ENCODE measurements at regions not wholly inside any gene's neighbourhood (a gene's known extent, or its start where the extent isn't known, plus 50 kb on each side); places are given as distances from the start of the nearest gene placed in this dataset.

- no peaks in the 10 kb centered on the region for H3K79me2 ChIP-seq (ENCODE audit: control insufficient read depth, insufficient read depth, low read length)
- ChIA-PET POLR2A (no interaction called here), RAD21 (ENCODE audit: unreplicated experiment) (no interaction called here), SMC1A (ENCODE audit: uncharacterized antibody, unreplicated experiment) (no interaction called here), CTCF (no interaction called here)
- H3K9ac ChIP-seq (ENCODE audit: control insufficient read depth, insufficient read depth, low read length): no peak overlapping the region
- DNase-seq (ENCODE audit: low read depth, low spot score) (no peak), FAIRE-seq (no peak), ATAC-seq (no peak)
- H3K4me1 ChIP-seq (ENCODE audit: control insufficient read depth, insufficient read depth, low read length): no peaks in the 10 kb centered on the region
- BruUV-seq (replicated peaks): no TSS peak
- H3K4me3 ChIP-seq: no peak overlapping the region
- H3K9me3 ChIP-seq (replicated peaks; ENCODE audit: control insufficient read depth, insufficient read depth, low read length): no peaks in the 10 kb centered on the region
- WGBS (ENCODE audit: insufficient coverage, insufficient replicate concordance, low lambda C conversion rate, missing lambda C conversion rate): 17% methylated on average over 2 of the region's 2 CpGs
- H3K27ac ChIP-seq (ENCODE audit: control insufficient read depth, insufficient read depth): no peak overlapping the region
- H4K20me1 ChIP-seq (ENCODE audit: control insufficient read depth, insufficient read depth): no peaks in the 10 kb centered on the region
- H3K4me2 ChIP-seq (ENCODE audit: control insufficient read depth, insufficient read depth): no peak overlapping the region
- in situ Hi-C loops (cut with MboI): no loop called here
- no peaks in the 10 kb centered on the region for H3K36me3 ChIP-seq (ENCODE audit: control insufficient read depth in 2 of 2, insufficient read depth in 2 of 2, low read length in 1 of 2)
- intact Hi-C loops (cut with micrococcal nuclease; ENCODE audit: unreplicated experiment): no loop called here
- no peak overlapping the region for H2AFZ ChIP-seq (ENCODE audit: control insufficient read depth, low read depth, low read length)
- H3K27me3 ChIP-seq (replicated peaks in 1 of 2; ENCODE audit: control insufficient read depth in 2 of 2, insufficient read depth in 2 of 2, low read length in 1 of 2): no peaks in the 10 kb centered on the region
- TF ChIP-seq IRF4 (IDR thresholded peaks at IDR 0.05; ENCODE audit: low read depth, low read length) (no peak), REST (IDR thresholded peaks at IDR 0.05; ENCODE audit: low read depth, low read length) (no peak), ZNF687 (IDR thresholded peaks at IDR 0.05) (no peak), EP300 (IDR thresholded peaks at IDR 0.05; ENCODE audit: borderline replicate concordance in 1 of 2, control insufficient read depth in 1 of 2, low read depth in 2 of 2, low read length in 2 of 2) (no peak), BACH1 (IDR thresholded peaks at IDR 0.05; ENCODE audit: borderline replicate concordance) (no peak), CBFB (IDR thresholded peaks at IDR 0.05; ENCODE audit: low read depth) (no peak), CUX1 (IDR thresholded peaks at IDR 0.05; ENCODE audit: insufficient replicate concordance, low read depth, low read length) (no peak), GATAD2B (conservative IDR thresholded peaks at IDR 0.05; ENCODE audit: low read depth) (no peak), SP1 (IDR thresholded peaks at IDR 0.05; ENCODE audit: low read depth, low read length) (no peak), RAD51 (IDR thresholded peaks at IDR 0.05) (no peak)
Measured at GRCh38 chr16:63907251-63907650, 1214.6 kb downstream of the CDH11 start.
